PC-9 (cell line): ENCODE measurements at regions not wholly inside any gene's neighbourhood (a gene's known extent, or its start where the extent isn't known, plus 50 kb on each side); places are given as distances from the start of the nearest gene placed in this dataset.

ENCODE experiments used
- BruUV-seq: library from RNA; stranded (reverse); fragments of 400-500 nt; replicated peaks from 2 replicates; lab custom pipeline; 2021; lab: Mats Ljungman, UMichigan
- CTCF ChIA-PET: fragments of 300-600 bp; sonication (Branson Sonifier 250); formaldehyde crosslinking; loops from one replicate; lab custom pipeline; 2022; ENCODE audit warnings: antibody characterized with exemption; lab: Charles Lee
- POLR2A ChIA-PET: fragments of 300-600 bp; sonication (Branson Sonifier 250); formaldehyde crosslinking; loops from one replicate; lab custom pipeline; 2022; ENCODE audit warnings: antibody characterized with exemption; ENCODE audit not compliant: unreplicated experiment; lab: Charles Lee
- DNase-seq, 2 experiments: peaks; one replicate each; pipeline versions ENCODE4 v3.0.0 to v3.0.0-alpha.2; 2015 to 2022; ENCODE audit warnings: mixed read lengths in 1 of 2
- H2AFZ ChIP-seq: fragments of 200-600 bp; sonication (generic); 2 replicates; pipeline ENCODE4 v1.8.1; 2017; ENCODE audit warnings: antibody characterized with exemption
- H3F3A ChIP-seq: fragments of 200-600 bp; sonication (generic); 2 replicates; pipeline ENCODE4 v1.8.1; 2017; ENCODE audit warnings: antibody characterized with exemption, mild to moderate bottlenecking, low read depth; ENCODE audit not compliant: insufficient read depth
- H3K27ac ChIP-seq: fragments of 200-600 bp; sonication (generic); 2 replicates; pipeline ENCODE4 v1.6.1; 2016; ENCODE audit warnings: mixed run types
- H3K27me3 ChIP-seq: fragments of 200-600 bp; sonication (generic); 2 replicates; pipeline ENCODE4 v1.6.1; 2016; ENCODE audit warnings: low read depth, mixed run types; ENCODE audit not compliant: insufficient read depth
- H3K36me3 ChIP-seq: fragments of 200-600 bp; sonication (generic); 2 replicates; pipeline ENCODE4 v1.6.1; 2016; ENCODE audit warnings: low read depth, mixed run types
- H3K4me1 ChIP-seq: fragments of 200-600 bp; sonication (generic); replicated peaks from 2 replicates; pipeline ENCODE4 v1.6.1; 2016; ENCODE audit warnings: mixed run types; ENCODE audit not compliant: insufficient read depth
- H3K4me2 ChIP-seq: fragments of 200-600 bp; sonication (generic); 2 replicates; pipeline ENCODE4 v1.6.1; 2017; ENCODE audit warnings: mixed run types
- H3K4me3 ChIP-seq: fragments of 200-600 bp; sonication (generic); 2 replicates; pipeline ENCODE4 v1.6.1; 2016; ENCODE audit warnings: mixed run types
- H3K79me2 ChIP-seq: fragments of 200-600 bp; sonication (generic); 2 replicates; pipeline ENCODE4 v1.6.1; 2017; ENCODE audit warnings: low read depth, mixed run types
- H3K9me2 ChIP-seq: fragments of 200-600 bp; sonication (generic); 2 replicates; pipeline ENCODE4 v1.8.1; 2017; ENCODE audit warnings: mild to moderate bottlenecking; ENCODE audit not compliant: insufficient read depth
- H3K9me3 ChIP-seq: fragments of 200-600 bp; sonication (generic); 2 replicates; pipeline ENCODE4 v1.8.1; 2016; ENCODE audit warnings: low read depth; ENCODE audit not compliant: insufficient read depth
- H4K20me1 ChIP-seq: fragments of 200-600 bp; sonication (generic); 2 replicates; pipeline ENCODE4 v1.8.1; 2017; ENCODE audit not compliant: insufficient read depth
- EZH2 ChIP-seq: fragments of 200-600 bp; sonication (generic); IDR thresholded peaks from 2 replicates; pipeline ENCODE4 v1.8.0; 2017; ENCODE audit warnings: antibody characterized with exemption, low read depth
- intact Hi-C: fragments of 100-400 bp; cut with micrococcal nuclease; formaldehyde crosslinking; loops from one replicate; pipeline ENCODE4 v1.10.0; 2022; ENCODE audit not compliant: unreplicated experiment
- TF ChIP-seq, protein P1 (sequence below): fragments of 200-600 bp; sonication (generic); conservative IDR thresholded peaks from 2 replicates; pipeline ENCODE4 v1.6.1; 2017; ENCODE audit warnings: mixed run types, antibody characterized with exemption, mild to moderate bottlenecking, moderate library complexity

- CTCF ChIA-PET: no interaction called here
- H3K9me2 ChIP-seq: 0 out of 2 replicates have a peak, but pooled peaks cover 9% of the 10 kb centered on the region
These were observed 224.9 kb downstream of the FAT4 start for GRCh38 chr4:125539691-125540090.

GRCh38 chr4:125541836-125542385 lies 227.2 kb downstream of the FAT4 start:
- no peak for TF ChIP-seq EZH2
- TF ChIP-seq, protein P1, sequence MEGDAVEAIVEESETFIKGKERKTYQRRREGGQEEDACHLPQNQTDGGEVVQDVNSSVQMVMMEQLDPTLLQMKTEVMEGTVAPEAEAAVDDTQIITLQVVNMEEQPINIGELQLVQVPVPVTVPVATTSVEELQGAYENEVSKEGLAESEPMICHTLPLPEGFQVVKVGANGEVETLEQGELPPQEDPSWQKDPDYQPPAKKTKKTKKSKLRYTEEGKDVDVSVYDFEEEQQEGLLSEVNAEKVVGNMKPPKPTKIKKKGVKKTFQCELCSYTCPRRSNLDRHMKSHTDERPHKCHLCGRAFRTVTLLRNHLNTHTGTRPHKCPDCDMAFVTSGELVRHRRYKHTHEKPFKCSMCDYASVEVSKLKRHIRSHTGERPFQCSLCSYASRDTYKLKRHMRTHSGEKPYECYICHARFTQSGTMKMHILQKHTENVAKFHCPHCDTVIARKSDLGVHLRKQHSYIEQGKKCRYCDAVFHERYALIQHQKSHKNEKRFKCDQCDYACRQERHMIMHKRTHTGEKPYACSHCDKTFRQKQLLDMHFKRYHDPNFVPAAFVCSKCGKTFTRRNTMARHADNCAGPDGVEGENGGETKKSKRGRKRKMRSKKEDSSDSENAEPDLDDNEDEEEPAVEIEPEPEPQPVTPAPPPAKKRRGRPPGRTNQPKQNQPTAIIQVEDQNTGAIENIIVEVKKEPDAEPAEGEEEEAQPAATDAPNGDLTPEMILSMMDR: no peak
- Histone ChIP-seq H3K4me3 (no peak overlapping the region), H3K79me2 (no peaks in the 10 kb centered on the region), H3K27ac (no peak overlapping the region), H3K9me2 (0 out of 2 replicates have a peak, but pooled peaks cover 7% of the 10 kb centered on the region), H3K4me1 (no peaks in the 10 kb centered on the region), H2AFZ (no peak overlapping the region), H3K9me3 (no peaks in the 10 kb centered on the region), H3K27me3 (no peaks in the 10 kb centered on the region), H3K36me3 (no peaks in the 10 kb centered on the region), H3F3A (no peaks in the 10 kb centered on the region), H4K20me1 (no peaks in the 10 kb centered on the region), H3K4me2 (no peak overlapping the region)
- BruUV-seq: no TSS peak
- intact Hi-C loops: no loop called here
- ChIA-PET POLR2A (no interaction called here), CTCF (no interaction called here)
- no peak for DNase-seq

More at GRCh38 chr4:125539691-125540090, 224.9 kb downstream of the FAT4 start:
- intact Hi-C loops: no loop called here
- H3K4me2 ChIP-seq: no peak overlapping the region
- POLR2A ChIA-PET: no interaction called here
- H3K36me3 ChIP-seq: no peaks in the 10 kb centered on the region
- H3K27ac ChIP-seq: no peak overlapping the region
- TF ChIP-seq, protein P1: no peak
- no peak for TF ChIP-seq EZH2
- H3K4me1 ChIP-seq: no peaks in the 10 kb centered on the region
- H3K4me3 ChIP-seq: no peak overlapping the region
- no TSS peak for BruUV-seq
- H4K20me1 ChIP-seq: peaks cover 4% of the 10 kb centered on the region; the same call in 1 of the 2 replicates
- H3K27me3 ChIP-seq: no peaks in the 10 kb centered on the region
- no peaks in the 10 kb centered on the region for H3K79me2 ChIP-seq
- no peaks in the 10 kb centered on the region for H3F3A ChIP-seq
- H3K9me3 ChIP-seq: no peaks in the 10 kb centered on the region
- DNase-seq: no peak
- H2AFZ ChIP-seq: no peak overlapping the region

GRCh38 chr4:125546272-125546671 lies 231.5 kb downstream of the FAT4 start:
- H3K27me3 ChIP-seq: no peaks in the 10 kb centered on the region
- no peaks in the 10 kb centered on the region for H3K4me1 ChIP-seq
- no peaks in the 10 kb centered on the region for H3K79me2 ChIP-seq
- H3K9me2 ChIP-seq: no peaks in the 10 kb centered on the region
- H3K4me3 ChIP-seq: no peak overlapping the region
- BruUV-seq: no TSS peak
- no peak overlapping the region for H2AFZ ChIP-seq
- POLR2A ChIA-PET: no interaction called here
- intact Hi-C loops: no loop called here
- no peaks in the 10 kb centered on the region for H3F3A ChIP-seq
- CTCF ChIA-PET: no interaction called here
- DNase-seq: no peak
- no peak overlapping the region for H3K4me2 ChIP-seq
- no peaks in the 10 kb centered on the region for H3K36me3 ChIP-seq
- H3K27ac ChIP-seq: no peak overlapping the region
- no peaks in the 10 kb centered on the region for H4K20me1 ChIP-seq
- H3K9me3 ChIP-seq: no peaks in the 10 kb centered on the region
- no peak for TF ChIP-seq EZH2
- TF ChIP-seq, protein P1: no peak
